ENCODE measurements at regions not wholly inside any gene's neighbourhood (a gene's known extent, or its start where the extent isn't known, plus 50 kb on each side); places are given as distances from the start of the nearest gene placed in this dataset.

DNA sequence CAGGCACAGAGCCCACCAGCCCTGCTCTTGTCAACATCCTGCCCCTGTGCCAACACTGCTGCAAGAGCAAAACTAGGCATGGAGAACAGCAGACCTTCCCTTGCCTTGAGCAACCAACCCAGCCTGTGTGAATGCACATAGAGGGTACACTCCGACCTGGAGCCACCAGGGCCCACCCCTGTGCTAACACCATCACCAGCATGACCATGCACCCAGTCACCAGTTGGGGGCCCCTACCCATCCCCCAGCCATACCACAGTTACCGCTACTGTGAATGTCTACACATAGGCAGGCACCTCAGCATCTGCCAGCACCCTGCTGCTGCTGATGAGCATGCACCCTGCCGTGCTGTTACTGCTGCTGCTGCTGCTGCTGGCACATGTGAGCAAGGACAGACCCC, 301.9 kb upstream of the ST6GAL2 start:
- CTCF ChIA-PET: no interaction called here
- no peak overlapping the region for H2AFZ ChIP-seq (ENCODE audit: insufficient read depth, low read depth, low read length, poor library complexity, severe bottlenecking)
- no peaks in the 10 kb centered on the region for H3K9me3 Mint-ChIP-seq (ENCODE audit: insufficient read depth)
- no peak overlapping the region for H3K27ac ChIP-seq (ENCODE audit: low read length in 2 of 2)
- POLR2A ChIA-PET: no interaction called here
- peaks cover 0 to 13% (median 0%) of the 10 kb centered on the region in 3 donors for H3K9me3 ChIP-seq (ENCODE audit: control extremely low read depth in 1 of 3, control insufficient read depth in 2 of 3, insufficient read depth in 1 of 3, low read length in 2 of 3)
- no peak overlapping the region for H3K9ac ChIP-seq (ENCODE audit: low read length)
- 70% methylated on average over 3 of the region's 3 CpGs for WGBS (ENCODE audit: insufficient coverage)
- intact Hi-C loops (cut with micrococcal nuclease): no loop called here
- H3K4me3 Mint-ChIP-seq: no peak overlapping the region
- no peaks in the 10 kb centered on the region for H3K27me3 Mint-ChIP-seq
- no peak overlapping the region for H3K27ac Mint-ChIP-seq
- no peak for TF ChIP-seq EZH2 (IDR thresholded peaks at IDR 0.05; ENCODE audit: borderline replicate concordance, insufficient read depth, low read depth, low read length, poor library complexity, severe bottlenecking)
- TF ChIP-seq, protein P1, sequence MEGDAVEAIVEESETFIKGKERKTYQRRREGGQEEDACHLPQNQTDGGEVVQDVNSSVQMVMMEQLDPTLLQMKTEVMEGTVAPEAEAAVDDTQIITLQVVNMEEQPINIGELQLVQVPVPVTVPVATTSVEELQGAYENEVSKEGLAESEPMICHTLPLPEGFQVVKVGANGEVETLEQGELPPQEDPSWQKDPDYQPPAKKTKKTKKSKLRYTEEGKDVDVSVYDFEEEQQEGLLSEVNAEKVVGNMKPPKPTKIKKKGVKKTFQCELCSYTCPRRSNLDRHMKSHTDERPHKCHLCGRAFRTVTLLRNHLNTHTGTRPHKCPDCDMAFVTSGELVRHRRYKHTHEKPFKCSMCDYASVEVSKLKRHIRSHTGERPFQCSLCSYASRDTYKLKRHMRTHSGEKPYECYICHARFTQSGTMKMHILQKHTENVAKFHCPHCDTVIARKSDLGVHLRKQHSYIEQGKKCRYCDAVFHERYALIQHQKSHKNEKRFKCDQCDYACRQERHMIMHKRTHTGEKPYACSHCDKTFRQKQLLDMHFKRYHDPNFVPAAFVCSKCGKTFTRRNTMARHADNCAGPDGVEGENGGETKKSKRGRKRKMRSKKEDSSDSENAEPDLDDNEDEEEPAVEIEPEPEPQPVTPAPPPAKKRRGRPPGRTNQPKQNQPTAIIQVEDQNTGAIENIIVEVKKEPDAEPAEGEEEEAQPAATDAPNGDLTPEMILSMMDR (IDR thresholded peaks at IDR 0.05): no peak
- DNase-seq: no peak
- no peak overlapping the region for H3K4me3 ChIP-seq (ENCODE audit: control extremely low read depth in 1 of 5, extremely low read depth in 1 of 5, insufficient read depth in 1 of 5, low read depth in 2 of 5, low read length in 4 of 5)
- H3K79me2 ChIP-seq (ENCODE audit: control insufficient read depth, insufficient read depth, low read length): no peaks in the 10 kb centered on the region
- H3K27me3 ChIP-seq (replicated peaks in 1 of 4; ENCODE audit: control extremely low read depth in 1 of 4, control insufficient read depth in 3 of 4, insufficient read depth in 4 of 4, low read length in 3 of 4): no peaks in the 10 kb centered on the region
- H3K36me3 ChIP-seq (replicated peaks in 1 of 2; ENCODE audit: control extremely low read depth in 1 of 2, control insufficient read depth in 1 of 2, extremely low read depth in 1 of 2, insufficient read depth in 2 of 2, low read length in 1 of 2): no peaks in the 10 kb centered on the region
- H3K4me1 ChIP-seq (ENCODE audit: control insufficient read depth in 2 of 2, insufficient read depth in 2 of 2, low read length in 2 of 2): no peaks in the 10 kb centered on the region
- no peaks in the 10 kb centered on the region for H3K4me1 Mint-ChIP-seq
- H4K20me1 ChIP-seq (ENCODE audit: control insufficient read depth, insufficient read depth, low read length, poor library complexity, severe bottlenecking): no peaks in the 10 kb centered on the region
- no peak overlapping the region for H3K4me2 ChIP-seq (replicated peaks; ENCODE audit: low read depth, low read length, poor library complexity, severe bottlenecking)
- no peak for ATAC-seq (ENCODE audit: low read depth)

GRCh38 chr2:107195631-107196030, 309.7 kb upstream of the ST6GAL2 start:
- Histone ChIP-seq H3K4me2 (replicated peaks; ENCODE audit: low read depth, low read length, poor library complexity, severe bottlenecking) (no peak overlapping the region), H3K9me3 (ENCODE audit: control extremely low read depth in 1 of 3, control insufficient read depth in 2 of 3, insufficient read depth in 1 of 3, low read length in 2 of 3) (peaks cover 0 to 18% (median 0%) of the 10 kb centered on the region in 3 donors), H2AFZ (ENCODE audit: insufficient read depth, low read depth, low read length, poor library complexity, severe bottlenecking) (no peak overlapping the region), H3K36me3 (replicated peaks in 1 of 2; ENCODE audit: control extremely low read depth in 1 of 2, control insufficient read depth in 1 of 2, extremely low read depth in 1 of 2, insufficient read depth in 2 of 2, low read length in 1 of 2) (no peaks in the 10 kb centered on the region), H3K9ac (ENCODE audit: low read length) (no peak overlapping the region), H3K4me3 (ENCODE audit: control extremely low read depth in 1 of 5, extremely low read depth in 1 of 5, insufficient read depth in 1 of 5, low read depth in 2 of 5, low read length in 4 of 5) (no peak overlapping the region), H3K27ac (ENCODE audit: low read length in 2 of 2) (no peak overlapping the region), H3K79me2 (ENCODE audit: control insufficient read depth, insufficient read depth, low read length) (no peaks in the 10 kb centered on the region), H4K20me1 (ENCODE audit: control insufficient read depth, insufficient read depth, low read length, poor library complexity, severe bottlenecking) (no peaks in the 10 kb centered on the region), H3K4me1 (ENCODE audit: control insufficient read depth in 2 of 2, insufficient read depth in 2 of 2, low read length in 2 of 2) (no peaks in the 10 kb centered on the region), H3K27me3 (replicated peaks in 1 of 4; ENCODE audit: control extremely low read depth in 1 of 4, control insufficient read depth in 3 of 4, insufficient read depth in 4 of 4, low read length in 3 of 4) (no peaks in the 10 kb centered on the region)
- no peaks in the 10 kb centered on the region for H3K4me1 Mint-ChIP-seq
- no peak for TF ChIP-seq EZH2 (IDR thresholded peaks at IDR 0.05; ENCODE audit: borderline replicate concordance, insufficient read depth, low read depth, low read length, poor library complexity, severe bottlenecking)
- TF ChIP-seq, protein P1 (IDR thresholded peaks at IDR 0.05): no peak
- no CpG with 5 or more reads among the region's 3 CpGs for WGBS (ENCODE audit: insufficient coverage)
- no peaks in the 10 kb centered on the region for H3K27me3 Mint-ChIP-seq
- H3K4me3 Mint-ChIP-seq: no peak overlapping the region
- ChIA-PET POLR2A (no interaction called here), CTCF (no interaction called here)
- H3K9me3 Mint-ChIP-seq (ENCODE audit: insufficient read depth): peaks cover 2% of the 10 kb centered on the region
- intact Hi-C loops (cut with micrococcal nuclease): no loop called here
- no peak for DNase-seq
- no peak for ATAC-seq (ENCODE audit: low read depth)
- no peak overlapping the region for H3K27ac Mint-ChIP-seq

All from B cell (primary cell).